ENCODE measurements at regions not wholly inside any gene's neighbourhood (a gene's known extent, or its start where the extent isn't known, plus 50 kb on each side); places are given as distances from the start of the nearest gene placed in this dataset.

GRCh38 chr3:80391573-80391972, 623.8 kb upstream of the ROBO1 start:
- TF ChIP-seq CTCF (IDR thresholded peaks at IDR 0.05) (no peak), POLR2AphosphoS5 (IDR thresholded peaks at IDR 0.05; ENCODE audit: low read depth, low read length) (no peak), REST (IDR thresholded peaks at IDR 0.05; ENCODE audit: insufficient read depth in 1 of 2, low read depth in 2 of 2, low read length in 1 of 2) (no peak)

All from Panc1 (cell line).